AG04449 (cell line): ENCODE measurements at regions not wholly inside any gene's neighbourhood (a gene's known extent, or its start where the extent isn't known, plus 50 kb on each side); places are given as distances from the start of the nearest gene placed in this dataset.

Experiments used
- CTCF ChIA-PET: fragments of 350-600 bp; formaldehyde crosslinking; extraction: SDS; loops from one replicate; lab custom pipeline; 2021; ENCODE audit warnings: antibody characterized with exemption; lab: Yijun Ruan, JAX
- POLR2A ChIA-PET: fragments of 400-600, 350-600 bp; formaldehyde crosslinking; extraction: SDS; loops from one replicate; lab custom pipeline; 2020; ENCODE audit warnings: antibody characterized with exemption, inconsistent platforms; lab: Yijun Ruan, JAX
- DNase-seq: peaks from one replicate; pipeline ENCODE4 v3.0.0-alpha.2; 2010; ENCODE audit warnings: low read depth, low spot score
- H3K4me3 ChIP-seq: 2 replicates; pipeline ENCODE4 v1.5.1; 2011; ENCODE audit warnings: low read depth, mild to moderate bottlenecking, control low read depth, low read length
- TF ChIP-seq, protein P1 (sequence below): IDR thresholded peaks from one replicate; pipeline ENCODE4 v1.5.1; 2011; ENCODE audit warnings: mild to moderate bottlenecking, moderate library complexity, low read length, control low read depth, inconsistent platforms; ENCODE audit not compliant: insufficient read depth; ENCODE audit errors: missing control alignments

DNA sequence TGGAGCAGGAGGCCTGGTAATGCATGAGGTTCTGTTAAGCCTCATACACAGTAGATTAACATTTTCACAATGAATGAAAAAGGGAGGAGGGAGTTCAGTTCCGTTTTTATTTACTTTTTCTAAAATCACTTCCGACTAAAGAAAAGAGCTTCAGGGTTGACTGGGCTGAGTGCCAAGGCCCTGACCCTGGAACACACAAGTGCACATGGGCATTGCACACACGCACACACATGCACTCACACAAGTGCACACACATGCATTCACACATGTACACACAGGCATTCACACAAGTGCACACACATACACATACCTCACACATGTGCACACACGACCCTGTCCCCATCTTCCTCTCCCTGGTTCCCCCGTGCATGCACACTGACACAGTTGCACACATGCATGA, 303.3 kb downstream of the BRD1 start:
- POLR2A ChIA-PET: no interaction called here
- no peak for DNase-seq

DNA sequence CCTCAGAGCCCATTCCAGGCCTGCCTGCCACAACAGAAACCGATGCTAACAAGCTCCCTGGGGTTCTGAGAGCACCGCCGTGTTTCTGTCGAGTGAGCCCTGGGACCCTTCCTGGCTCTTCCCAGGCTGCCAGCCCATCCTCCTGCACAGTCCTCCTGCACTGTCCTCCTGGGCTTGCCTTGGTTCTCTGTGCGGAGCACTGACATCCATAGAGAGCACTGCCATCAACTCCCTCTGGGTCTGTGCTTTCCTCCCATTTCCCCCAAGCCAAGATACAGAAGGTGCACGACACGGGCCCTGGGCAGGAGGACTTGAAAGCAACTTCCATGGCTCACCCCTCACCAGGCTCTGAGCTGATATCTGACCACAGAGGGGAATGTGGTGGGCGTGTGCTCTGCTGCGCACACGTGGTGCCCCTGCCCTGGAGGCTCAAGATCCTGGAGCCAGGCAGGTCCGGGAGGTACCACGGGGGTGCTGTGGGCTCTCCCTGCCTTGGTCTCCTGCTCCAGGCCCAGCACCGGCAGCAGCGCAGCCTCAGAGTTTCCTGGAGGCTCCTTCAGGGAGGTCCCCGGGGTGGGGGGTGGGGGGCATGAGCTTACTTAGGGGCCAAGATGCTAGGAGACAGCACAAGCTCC, 304.2 kb downstream of the BRD1 start:
- no peak overlapping the region for H3K4me3 ChIP-seq
- TF ChIP-seq, protein P1, sequence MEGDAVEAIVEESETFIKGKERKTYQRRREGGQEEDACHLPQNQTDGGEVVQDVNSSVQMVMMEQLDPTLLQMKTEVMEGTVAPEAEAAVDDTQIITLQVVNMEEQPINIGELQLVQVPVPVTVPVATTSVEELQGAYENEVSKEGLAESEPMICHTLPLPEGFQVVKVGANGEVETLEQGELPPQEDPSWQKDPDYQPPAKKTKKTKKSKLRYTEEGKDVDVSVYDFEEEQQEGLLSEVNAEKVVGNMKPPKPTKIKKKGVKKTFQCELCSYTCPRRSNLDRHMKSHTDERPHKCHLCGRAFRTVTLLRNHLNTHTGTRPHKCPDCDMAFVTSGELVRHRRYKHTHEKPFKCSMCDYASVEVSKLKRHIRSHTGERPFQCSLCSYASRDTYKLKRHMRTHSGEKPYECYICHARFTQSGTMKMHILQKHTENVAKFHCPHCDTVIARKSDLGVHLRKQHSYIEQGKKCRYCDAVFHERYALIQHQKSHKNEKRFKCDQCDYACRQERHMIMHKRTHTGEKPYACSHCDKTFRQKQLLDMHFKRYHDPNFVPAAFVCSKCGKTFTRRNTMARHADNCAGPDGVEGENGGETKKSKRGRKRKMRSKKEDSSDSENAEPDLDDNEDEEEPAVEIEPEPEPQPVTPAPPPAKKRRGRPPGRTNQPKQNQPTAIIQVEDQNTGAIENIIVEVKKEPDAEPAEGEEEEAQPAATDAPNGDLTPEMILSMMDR: no peak
- CTCF ChIA-PET: no interaction called here
- no peak for DNase-seq
- POLR2A ChIA-PET: no interaction called here

More for the DNA sequence above, 303.3 kb downstream of the BRD1 start:
- CTCF ChIA-PET: no interaction called here
- TF ChIP-seq, protein P1: no peak
- no peak overlapping the region for H3K4me3 ChIP-seq

DNA sequence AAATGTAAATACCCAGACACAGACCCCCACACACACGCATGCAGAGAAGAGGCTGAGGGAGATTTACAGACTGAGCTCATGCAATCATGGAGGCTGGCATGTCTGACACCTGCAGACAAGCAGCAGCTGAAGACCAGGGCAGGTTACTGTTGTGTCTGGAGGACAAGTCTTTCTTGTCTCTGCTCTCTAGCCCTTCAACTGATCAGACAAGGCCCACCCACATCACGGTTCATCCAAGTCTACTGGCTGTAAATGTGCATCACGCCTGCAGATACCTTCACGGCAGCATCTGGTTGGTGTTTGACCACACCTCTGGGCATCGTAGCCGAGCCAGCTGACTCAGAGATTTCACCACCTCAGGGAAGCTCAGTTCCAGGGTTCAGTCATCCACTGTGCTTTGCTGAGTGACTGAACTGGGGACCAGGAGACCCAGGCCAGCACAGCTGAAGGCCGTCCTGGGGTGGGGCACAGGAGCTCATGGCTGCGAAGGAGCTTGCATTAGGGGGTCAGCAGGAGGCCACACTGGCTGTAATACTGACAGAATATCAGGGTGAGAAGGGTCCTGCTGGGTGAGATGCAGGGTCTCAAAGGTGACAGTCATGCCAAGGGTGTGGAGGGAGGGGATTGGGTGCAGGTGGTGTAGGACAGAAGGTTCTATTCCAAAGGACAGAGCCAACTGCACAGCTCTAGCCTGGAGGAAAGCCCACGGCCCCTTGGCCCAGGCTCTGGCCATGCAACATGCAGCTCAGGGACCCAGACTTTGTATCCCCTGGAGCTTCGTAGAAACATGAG, 304.9 kb downstream of the BRD1 start:
- POLR2A ChIA-PET: no interaction called here

DNA sequence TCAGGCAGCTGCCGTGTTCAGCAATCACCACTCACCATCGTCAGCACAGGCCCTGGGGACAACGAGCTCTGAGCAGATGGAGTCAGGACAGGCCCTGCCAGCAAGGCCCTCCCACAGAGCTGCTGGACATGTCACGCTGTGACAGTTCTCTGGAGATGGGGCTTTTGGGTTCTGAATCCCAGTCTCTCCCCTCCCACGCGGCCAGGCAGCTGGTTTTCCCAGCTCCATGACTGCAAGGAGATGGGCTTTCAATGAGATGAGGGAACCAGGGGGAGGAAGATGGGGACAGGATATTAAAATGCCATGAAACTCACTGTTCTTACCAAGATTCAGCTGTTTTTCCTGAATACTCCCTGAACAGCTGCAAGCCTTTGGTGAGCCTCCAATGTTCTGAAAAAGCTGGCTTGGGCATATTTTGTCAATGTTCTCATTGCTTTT, 305.9 kb downstream of the BRD1 start:
- ChIA-PET CTCF (no interaction called here), POLR2A (no interaction called here)
- DNase-seq: no peak
- H3K4me3 ChIP-seq: no peak overlapping the region
- TF ChIP-seq, protein P1: no peak

More for the DNA sequence above, 304.9 kb downstream of the BRD1 start:
- TF ChIP-seq, protein P1: no peak
- H3K4me3 ChIP-seq: no peak overlapping the region
- CTCF ChIA-PET: no interaction called here
- no peak for DNase-seq

DNA sequence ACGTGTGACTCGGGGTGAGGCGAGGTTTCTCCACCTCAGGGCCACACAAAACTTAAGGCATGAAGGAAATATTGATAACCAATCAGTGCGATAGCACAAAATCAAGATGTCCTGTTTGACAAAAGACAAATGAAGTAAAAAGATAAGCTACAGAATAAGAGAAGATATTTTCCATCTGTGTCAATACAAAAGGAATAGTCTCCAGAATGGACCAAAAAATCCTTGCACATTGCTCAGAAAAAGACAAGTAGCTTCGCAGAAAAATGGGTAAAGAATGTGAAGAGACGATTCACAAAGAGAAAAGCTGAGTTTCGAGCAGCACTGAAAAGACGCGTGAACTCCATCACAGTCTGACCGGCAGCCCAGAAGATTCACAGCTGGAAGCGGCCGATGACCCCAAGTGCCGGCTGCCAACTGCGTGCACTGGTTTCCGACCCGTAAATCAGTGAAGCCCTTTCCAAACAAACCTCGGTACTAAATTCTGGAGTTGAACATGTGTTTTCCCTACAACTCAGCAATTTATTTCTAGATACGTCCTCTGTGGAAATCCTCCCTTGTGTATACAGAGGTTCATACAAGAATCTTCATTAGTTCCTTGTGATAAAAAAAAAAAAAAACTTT, 308.4 kb downstream of the BRD1 start:
- TF ChIP-seq, protein P1: no peak
- ChIA-PET POLR2A (no interaction called here), CTCF (no interaction called here)
- H3K4me3 ChIP-seq: no peak overlapping the region
- DNase-seq: no peak

DNA sequence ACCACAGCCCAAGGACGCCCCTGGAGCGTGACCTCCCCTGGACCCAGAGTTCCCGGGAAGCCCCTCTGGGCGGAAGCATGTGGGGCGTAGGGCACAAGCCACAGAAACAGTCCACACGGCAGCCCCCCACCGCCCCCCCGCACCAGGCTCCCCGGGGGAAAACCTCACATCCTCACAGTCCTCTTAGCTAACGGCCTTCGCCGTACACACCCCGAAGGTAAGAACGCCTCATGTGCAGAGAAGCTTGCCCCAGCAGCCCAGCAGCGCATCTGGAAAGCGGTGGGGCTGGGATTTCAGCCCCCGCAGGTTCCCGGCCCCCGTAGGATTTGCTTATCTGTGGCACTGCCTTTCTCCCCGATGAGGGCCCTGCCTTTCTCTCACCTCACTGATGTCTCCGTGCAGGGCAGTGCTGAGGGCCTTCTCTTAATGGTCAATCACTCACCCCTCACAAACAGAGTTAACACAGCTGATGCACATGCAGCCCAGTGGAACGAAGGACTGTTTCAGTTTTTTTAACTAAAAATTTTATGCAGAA, 309.2 kb downstream of the BRD1 start:
- no peak for DNase-seq
- POLR2A ChIA-PET: no interaction called here
- CTCF ChIA-PET: no interaction called here
- TF ChIP-seq, protein P1: no peak
- no peak overlapping the region for H3K4me3 ChIP-seq
